Fibroblast of lung (primary cell): ENCODE measurements at regions not wholly inside any gene's neighbourhood (a gene's known extent, or its start where the extent isn't known, plus 50 kb on each side); places are given as distances from the start of the nearest gene placed in this dataset.

Experiments
- EZH2 ChIP-seq: IDR thresholded peaks from 2 replicates; pipeline ENCODE4 v1.5.1; 2012; ENCODE audit warnings: low read length, control low read depth, mild to moderate bottlenecking; ENCODE audit errors: missing control alignments
- TF ChIP-seq, protein P1 (sequence below), 2 donors: IDR thresholded peaks in 1 of 2; conservative IDR thresholded peaks in 1 of 2; 1 replicate in 1 of 2; 2 replicates in 1 of 2; pipeline ENCODE4 v1.5.1; 2011 to 2012; ENCODE audit warnings: low read length in 2 of 2, control low read depth in 1 of 2, inconsistent platforms in 1 of 2, low read depth in 1 of 2, mild to moderate bottlenecking in 1 of 2

- TF ChIP-seq, protein P1, sequence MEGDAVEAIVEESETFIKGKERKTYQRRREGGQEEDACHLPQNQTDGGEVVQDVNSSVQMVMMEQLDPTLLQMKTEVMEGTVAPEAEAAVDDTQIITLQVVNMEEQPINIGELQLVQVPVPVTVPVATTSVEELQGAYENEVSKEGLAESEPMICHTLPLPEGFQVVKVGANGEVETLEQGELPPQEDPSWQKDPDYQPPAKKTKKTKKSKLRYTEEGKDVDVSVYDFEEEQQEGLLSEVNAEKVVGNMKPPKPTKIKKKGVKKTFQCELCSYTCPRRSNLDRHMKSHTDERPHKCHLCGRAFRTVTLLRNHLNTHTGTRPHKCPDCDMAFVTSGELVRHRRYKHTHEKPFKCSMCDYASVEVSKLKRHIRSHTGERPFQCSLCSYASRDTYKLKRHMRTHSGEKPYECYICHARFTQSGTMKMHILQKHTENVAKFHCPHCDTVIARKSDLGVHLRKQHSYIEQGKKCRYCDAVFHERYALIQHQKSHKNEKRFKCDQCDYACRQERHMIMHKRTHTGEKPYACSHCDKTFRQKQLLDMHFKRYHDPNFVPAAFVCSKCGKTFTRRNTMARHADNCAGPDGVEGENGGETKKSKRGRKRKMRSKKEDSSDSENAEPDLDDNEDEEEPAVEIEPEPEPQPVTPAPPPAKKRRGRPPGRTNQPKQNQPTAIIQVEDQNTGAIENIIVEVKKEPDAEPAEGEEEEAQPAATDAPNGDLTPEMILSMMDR (conservative IDR thresholded peaks at IDR 0.05 in 1 of 2, IDR thresholded peaks at IDR 0.05 in 1 of 2; ENCODE audit: low read depth in 1 of 2, low read length in 2 of 2), result no peak
- TF ChIP-seq EZH2, result no peak
These were observed 431.2 kb downstream of the LPIN1 start for GRCh38 chr2:12177455-12178288.
